ENCODE measurements at regions not wholly inside any gene's neighbourhood (a gene's known extent, or its start where the extent isn't known, plus 50 kb on each side); places are given as distances from the start of the nearest gene placed in this dataset.
A peak's percentile ranks its signal among the peaks of the same experiment; 100 is the strongest.

GRCh38 chr1:220990427-220991339, 111.4 kb downstream of the HLX start:
- Histone ChIP-seq H3K4me1 (ENCODE audit: insufficient read depth) (no peaks in the 10 kb centered on the region), H3K27me3 (no peaks in the 10 kb centered on the region), H3K27ac (no peak overlapping the region), H3K9me3 (no peaks in the 10 kb centered on the region), H3K4me3 (no peak overlapping the region), H3K36me3 (no peaks in the 10 kb centered on the region)
- no peak for TF ChIP-seq EP300 (IDR thresholded peaks at IDR 0.05)
- 12 to 15% (median 12%) methylated on average over 2 of the region's 2 CpGs for WGBS, 3 donors
- DNase-seq, result no peak
- intact Hi-C loops (cut with DNase I), result no loop called here

- no peak overlapping the region for H3K4me3 ChIP-seq
- 29 to 33% (median 33%) methylated on average over 4 of the region's 4 CpGs for WGBS, 3 donors
- no peaks in the 10 kb centered on the region for H3K4me1 ChIP-seq (ENCODE audit: insufficient read depth)
- DNase-seq, result no peak
- H3K9me3 ChIP-seq, result no peaks in the 10 kb centered on the region
- no peak overlapping the region for H3K27ac ChIP-seq
- H3K36me3 ChIP-seq, result no peaks in the 10 kb centered on the region
- TF ChIP-seq POLR2A (IDR thresholded peaks at IDR 0.05) (no peak), CTCF (IDR thresholded peaks at IDR 0.05) (no peak), EP300 (IDR thresholded peaks at IDR 0.05) (no peak)
- intact Hi-C loops (cut with DNase I), result no loop called here
- no peaks in the 10 kb centered on the region for H3K27me3 ChIP-seq
These were observed 112.3 kb downstream of the HLX start for GRCh38 chr1:220991506-220991905.

- no peak overlapping the region for H3K27ac ChIP-seq
- 10 to 11% (median 11%) methylated on average over 13 of the region's 13 CpGs for WGBS, 3 donors
- no peak for TF ChIP-seq CTCF (IDR thresholded peaks at IDR 0.05)
- no peak for TF ChIP-seq POLR2A (IDR thresholded peaks at IDR 0.05)
- no peak for TF ChIP-seq EP300 (IDR thresholded peaks at IDR 0.05)
- intact Hi-C loops (cut with DNase I), result loop anchor here in 1 of 4 donors (2.0 kb wide), 1 partner anchor 43 kb away; no protein-coding TSS in a partner anchor
- H3K36me3 ChIP-seq, result no peaks in the 10 kb centered on the region
- H3K27me3 ChIP-seq, result no peaks in the 10 kb centered on the region
- DNase-seq, result peak in 1 of 5 donors; percentile 17
- no peak overlapping the region for H3K4me3 ChIP-seq
- no peaks in the 10 kb centered on the region for H3K9me3 ChIP-seq
- H3K4me1 ChIP-seq (ENCODE audit: insufficient read depth), result no peaks in the 10 kb centered on the region
These were observed 112.9 kb downstream of the HLX start for GRCh38 chr1:220991959-220992704.

GRCh38 chr1:220992705-220993052, 113.4 kb downstream of the HLX start:
- WGBS, 3 donors, result 13 to 36% (median 15%) methylated on average over 3 of the region's 3 CpGs
- no peak overlapping the region for H3K27ac ChIP-seq
- DNase-seq, result no peak
- TF ChIP-seq EP300 (IDR thresholded peaks at IDR 0.05) (no peak), CTCF (IDR thresholded peaks at IDR 0.05) (no peak), POLR2A (IDR thresholded peaks at IDR 0.05) (no peak)
- no peaks in the 10 kb centered on the region for H3K4me1 ChIP-seq (ENCODE audit: insufficient read depth)
- no peak overlapping the region for H3K4me3 ChIP-seq
- no peaks in the 10 kb centered on the region for H3K27me3 ChIP-seq
- no peaks in the 10 kb centered on the region for H3K36me3 ChIP-seq
- intact Hi-C loops (cut with DNase I), result loop anchor here in 1 of 4 donors (2.0 kb wide), 1 partner anchor 42 kb away; no protein-coding TSS in a partner anchor
- H3K9me3 ChIP-seq, result no peaks in the 10 kb centered on the region
